EH (cell line): ENCODE measurements at regions not wholly inside any gene's neighbourhood (a gene's known extent, or its start where the extent isn't known, plus 50 kb on each side); places are given as distances from the start of the nearest gene placed in this dataset.
"Not testable (repeated sequence)": the region's sequence is repeated elsewhere in the genome, so short reads cannot be mapped to it uniquely, and the experiment has no call there.

ENCODE experiments used
- DNase-seq: peaks from one replicate; pipeline ENCODE4 v3.0.0-alpha.2; 2015; ENCODE audit warnings: low read depth

- no peak for DNase-seq
Measured at GRCh38 chr2:595141-595815, 81.9 kb downstream of the TMEM18 start.

- no peak for DNase-seq
Measured at GRCh38 chr2:594297-594949, 82.8 kb downstream of the TMEM18 start.

GRCh38 chr2:593356-594026, 83.7 kb downstream of the TMEM18 start:
- DNase-seq: no peak

- DNase-seq: no peak
Measured at GRCh38 chr2:592737-593136, 84.5 kb downstream of the TMEM18 start.

- DNase-seq: no peak
Measured at GRCh38 chr2:590214-591175, 86.7 kb downstream of the TMEM18 start.

- no peak for DNase-seq
Measured at GRCh38 chr2:589281-590130, 87.7 kb downstream of the TMEM18 start.

- DNase-seq: no peak
Measured at GRCh38 chr2:588074-588645, 89.0 kb downstream of the TMEM18 start.

GRCh38 chr2:587087-587960, 89.9 kb downstream of the TMEM18 start:
- no peak for DNase-seq

- DNase-seq: no peak
Measured at GRCh38 chr2:586641-587076, 90.5 kb downstream of the TMEM18 start.

GRCh38 chr2:584863-585823, 92.1 kb downstream of the TMEM18 start:
- no peak for DNase-seq

- DNase-seq: no peak
Measured at GRCh38 chr2:583666-584065, 93.5 kb downstream of the TMEM18 start.

- no peak for DNase-seq
Measured at GRCh38 chr2:582792-583528, 94.2 kb downstream of the TMEM18 start.

GRCh38 chr2:582289-582688, 94.9 kb downstream of the TMEM18 start:
- not testable (repeated sequence) for DNase-seq

- no peak for DNase-seq
Measured at GRCh38 chr2:579961-580360, 97.2 kb downstream of the TMEM18 start.

GRCh38 chr2:579351-579886, 97.8 kb downstream of the TMEM18 start:
- no peak for DNase-seq

- no peak for DNase-seq
Measured at GRCh38 chr2:576292-576691, 100.9 kb downstream of the TMEM18 start.

GRCh38 chr2:575727-576236, 101.4 kb downstream of the TMEM18 start:
- DNase-seq: no peak
